ENCODE measurements at regions not wholly inside any gene's neighbourhood (a gene's known extent, or its start where the extent isn't known, plus 50 kb on each side); places are given as distances from the start of the nearest gene placed in this dataset.

DNA sequence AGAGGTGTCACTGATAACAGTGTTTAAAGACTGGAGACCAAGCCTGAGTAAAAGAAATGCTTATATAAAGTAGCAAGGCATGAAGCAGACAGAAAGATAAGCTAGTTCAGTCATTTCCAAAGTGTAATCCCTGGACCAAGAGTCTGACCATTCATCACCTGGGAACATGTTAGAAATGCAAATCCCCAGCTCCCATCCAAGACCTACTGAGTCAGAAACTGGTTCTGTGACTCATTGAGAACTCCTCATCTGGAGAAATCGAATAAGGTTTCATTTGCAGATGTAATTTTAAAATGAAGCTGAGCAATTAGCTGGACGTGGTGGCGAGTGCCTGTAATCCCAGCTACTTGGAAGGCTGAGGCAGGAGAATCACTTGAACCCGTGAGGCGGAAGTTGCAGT lies 473.9 kb upstream of the UBE2E2 start (continued):
- TF ChIP-seq, protein P1, sequence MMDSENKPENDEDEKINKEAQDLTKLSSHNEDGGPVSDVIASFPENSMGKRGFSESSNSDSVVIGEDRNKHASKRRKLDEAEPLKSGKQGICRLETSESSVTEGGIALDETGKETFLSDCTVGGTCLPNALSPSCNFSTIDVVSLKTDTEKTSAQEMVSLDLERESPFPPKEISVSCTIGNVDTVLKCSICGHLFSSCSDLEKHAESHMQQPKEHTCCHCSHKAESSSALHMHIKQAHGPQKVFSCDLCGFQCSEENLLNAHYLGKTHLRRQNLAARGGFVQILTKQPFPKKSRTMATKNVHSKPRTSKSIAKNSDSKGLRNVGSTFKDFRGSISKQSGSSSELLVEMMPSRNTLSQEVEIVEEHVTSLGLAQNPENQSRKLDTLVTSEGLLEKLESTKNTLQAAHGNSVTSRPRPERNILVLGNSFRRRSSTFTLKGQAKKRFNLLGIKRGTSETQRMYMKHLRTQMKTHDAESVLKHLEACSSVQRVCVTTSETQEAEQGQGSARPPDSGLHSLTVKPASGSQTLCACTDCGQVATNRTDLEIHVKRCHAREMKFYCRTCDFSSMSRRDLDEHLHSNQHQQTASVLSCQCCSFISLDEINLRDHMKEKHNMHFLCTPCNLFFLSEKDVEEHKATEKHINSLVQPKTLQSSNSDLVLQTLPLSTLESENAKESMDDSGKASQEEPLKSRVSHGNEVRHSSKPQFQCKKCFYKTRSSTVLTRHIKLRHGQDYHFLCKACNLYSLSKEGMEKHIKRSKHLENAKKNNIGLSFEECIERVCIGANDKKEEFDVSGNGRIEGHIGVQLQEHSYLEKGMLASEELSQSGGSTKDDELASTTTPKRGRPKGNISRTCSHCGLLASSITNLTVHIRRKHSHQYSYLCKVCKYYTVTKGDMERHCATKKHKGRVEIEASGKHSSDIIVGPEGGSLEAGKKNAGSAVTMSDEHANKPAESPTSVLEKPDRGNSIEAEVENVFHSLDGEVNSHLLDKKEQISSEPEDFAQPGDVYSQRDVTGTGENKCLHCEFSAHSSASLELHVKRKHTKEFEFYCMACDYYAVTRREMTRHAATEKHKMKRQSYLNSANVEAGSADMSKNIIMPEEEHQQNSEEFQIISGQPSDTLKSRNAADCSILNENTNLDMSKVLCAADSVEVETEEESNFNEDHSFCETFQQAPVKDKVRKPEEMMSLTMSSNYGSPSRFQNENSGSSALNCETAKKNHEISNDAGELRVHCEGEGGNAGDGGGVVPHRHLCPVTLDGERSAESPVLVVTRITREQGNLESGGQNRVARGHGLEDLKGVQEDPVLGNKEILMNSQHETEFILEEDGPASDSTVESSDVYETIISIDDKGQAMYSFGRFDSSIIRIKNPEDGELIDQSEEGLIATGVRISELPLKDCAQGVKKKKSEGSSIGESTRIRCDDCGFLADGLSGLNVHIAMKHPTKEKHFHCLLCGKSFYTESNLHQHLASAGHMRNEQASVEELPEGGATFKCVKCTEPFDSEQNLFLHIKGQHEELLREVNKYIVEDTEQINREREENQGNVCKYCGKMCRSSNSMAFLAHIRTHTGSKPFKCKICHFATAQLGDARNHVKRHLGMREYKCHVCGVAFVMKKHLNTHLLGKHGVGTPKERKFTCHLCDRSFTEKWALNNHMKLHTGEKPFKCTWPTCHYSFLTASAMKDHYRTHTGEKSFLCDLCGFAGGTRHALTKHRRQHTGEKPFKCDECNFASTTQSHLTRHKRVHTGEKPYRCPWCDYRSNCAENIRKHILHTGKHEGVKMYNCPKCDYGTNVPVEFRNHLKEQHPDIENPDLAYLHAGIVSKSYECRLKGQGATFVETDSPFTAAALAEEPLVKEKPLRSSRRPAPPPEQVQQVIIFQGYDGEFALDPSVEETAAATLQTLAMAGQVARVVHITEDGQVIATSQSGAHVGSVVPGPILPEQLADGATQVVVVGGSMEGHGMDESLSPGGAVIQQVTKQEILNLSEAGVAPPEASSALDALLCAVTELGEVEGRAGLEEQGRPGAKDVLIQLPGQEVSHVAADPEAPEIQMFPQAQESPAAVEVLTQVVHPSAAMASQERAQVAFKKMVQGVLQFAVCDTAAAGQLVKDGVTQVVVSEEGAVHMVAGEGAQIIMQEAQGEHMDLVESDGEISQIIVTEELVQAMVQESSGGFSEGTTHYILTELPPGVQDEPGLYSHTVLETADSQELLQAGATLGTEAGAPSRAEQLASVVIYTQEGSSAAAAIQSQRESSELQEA (IDR thresholded peaks at IDR 0.05; ENCODE audit: low read depth): no peak

DNA sequence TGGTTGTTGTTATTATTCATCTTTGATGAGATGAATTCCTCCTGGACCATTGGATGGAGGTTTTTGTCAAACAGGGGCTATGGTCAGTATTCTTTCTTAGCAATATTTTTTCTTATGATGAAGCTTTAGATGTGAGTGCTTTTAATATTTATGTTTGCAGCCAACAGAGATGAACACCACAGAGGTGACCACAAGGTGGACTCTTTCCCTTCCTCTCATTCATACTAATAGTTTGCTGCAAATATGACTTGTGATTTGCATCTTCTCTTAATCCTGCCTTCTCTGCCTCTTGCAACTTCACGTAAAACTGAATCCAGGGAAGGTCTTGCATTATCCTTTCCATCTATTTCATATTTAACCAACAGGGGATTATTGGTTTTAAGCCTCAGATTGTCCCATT lies 473.1 kb upstream of the UBE2E2 start:
- no peak for FAIRE-seq
- Histone ChIP-seq H3K79me2 (ENCODE audit: control insufficient read depth, insufficient read depth, low read length) (no peaks in the 10 kb centered on the region), H3K27ac (ENCODE audit: extremely low read depth, low read depth, low read length) (no peak overlapping the region), H3K27me3 (ENCODE audit: control insufficient read depth in 2 of 2, insufficient read depth in 2 of 2, low read length in 2 of 2) (no peaks in the 10 kb centered on the region), H3K4me3 (no peak overlapping the region), H3K36me3 (ENCODE audit: control insufficient read depth, insufficient read depth, low read length) (no peaks in the 10 kb centered on the region), H3K4me1 (replicated peaks in 1 of 2; ENCODE audit: control insufficient read depth in 2 of 2, insufficient read depth in 2 of 2, low read length in 2 of 2) (no peaks in the 10 kb centered on the region), H3K9me1 (ENCODE audit: control insufficient read depth, insufficient read depth, low read length) (no peaks in the 10 kb centered on the region), H3K9me3 (replicated peaks; ENCODE audit: control insufficient read depth, insufficient read depth, low read depth, low read length) (no peaks in the 10 kb centered on the region), H3K4me2 (ENCODE audit: insufficient read depth, low read length) (no peak overlapping the region), H2AFZ (ENCODE audit: low read depth, low read length) (no peak overlapping the region), H4K20me1 (replicated peaks; ENCODE audit: control insufficient read depth, insufficient read depth, low read length) (no peaks in the 10 kb centered on the region), H3K9ac (ENCODE audit: insufficient read depth in 1 of 2, low read depth in 2 of 2, low read length in 2 of 2) (no peak overlapping the region)
- ChIA-PET CTCF (ENCODE audit: low intra/inter-chr PET ratio) (no interaction called here), POLR2A (no interaction called here)
- no peak for DNase-seq (ENCODE audit: extremely low read depth in 1 of 4, low spot score in 3 of 4)
- no TSS peak for BruUV-seq (replicated peaks)
- in situ Hi-C loops (cut with MboI): no loop called here
- ATAC-seq: no peak
- intact Hi-C loops (cut with micrococcal nuclease): no loop called here
- 0% methylated on average over 1 of the region's 1 CpG for whole genome bisulfite sequencing (ENCODE audit: insufficient coverage, low coverage, missing lambda C conversion rate)
- TF ChIP-seq KLF10 (CRISPR knock-in tag; IDR thresholded peaks at IDR 0.05) (no peak), RUNX1 (IDR thresholded peaks at IDR 0.05; ENCODE audit: low read depth) (no peak), ZNF668 (CRISPR knock-in tag; IDR thresholded peaks at IDR 0.05) (no peak), CREB1 (IDR thresholded peaks at IDR 0.05) (no peak), CREB1 (CRISPR knock-in tag; IDR thresholded peaks at IDR 0.05) (no peak), HDAC3 (IDR thresholded peaks at IDR 0.05; ENCODE audit: borderline replicate concordance, partially characterized antibody) (no peak), CHD2 (IDR thresholded peaks at IDR 0.05; ENCODE audit: low read depth, low read length) (no peak), JUN (IDR thresholded peaks at IDR 0.05; ENCODE audit: borderline replicate concordance, low read depth, low read length) (no peak), JUN (CRISPR knock-in tag; IDR thresholded peaks at IDR 0.05; ENCODE audit: borderline replicate concordance) (no peak)
- TF ChIP-seq, protein P2, sequence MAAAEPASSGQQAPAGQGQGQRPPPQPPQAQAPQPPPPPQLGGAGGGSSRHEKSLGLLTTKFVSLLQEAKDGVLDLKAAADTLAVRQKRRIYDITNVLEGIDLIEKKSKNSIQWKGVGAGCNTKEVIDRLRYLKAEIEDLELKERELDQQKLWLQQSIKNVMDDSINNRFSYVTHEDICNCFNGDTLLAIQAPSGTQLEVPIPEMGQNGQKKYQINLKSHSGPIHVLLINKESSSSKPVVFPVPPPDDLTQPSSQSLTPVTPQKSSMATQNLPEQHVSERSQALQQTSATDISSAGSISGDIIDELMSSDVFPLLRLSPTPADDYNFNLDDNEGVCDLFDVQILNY (CRISPR knock-in tag; IDR thresholded peaks at IDR 0.05): no peak
- TF ChIP-seq, protein P3, sequence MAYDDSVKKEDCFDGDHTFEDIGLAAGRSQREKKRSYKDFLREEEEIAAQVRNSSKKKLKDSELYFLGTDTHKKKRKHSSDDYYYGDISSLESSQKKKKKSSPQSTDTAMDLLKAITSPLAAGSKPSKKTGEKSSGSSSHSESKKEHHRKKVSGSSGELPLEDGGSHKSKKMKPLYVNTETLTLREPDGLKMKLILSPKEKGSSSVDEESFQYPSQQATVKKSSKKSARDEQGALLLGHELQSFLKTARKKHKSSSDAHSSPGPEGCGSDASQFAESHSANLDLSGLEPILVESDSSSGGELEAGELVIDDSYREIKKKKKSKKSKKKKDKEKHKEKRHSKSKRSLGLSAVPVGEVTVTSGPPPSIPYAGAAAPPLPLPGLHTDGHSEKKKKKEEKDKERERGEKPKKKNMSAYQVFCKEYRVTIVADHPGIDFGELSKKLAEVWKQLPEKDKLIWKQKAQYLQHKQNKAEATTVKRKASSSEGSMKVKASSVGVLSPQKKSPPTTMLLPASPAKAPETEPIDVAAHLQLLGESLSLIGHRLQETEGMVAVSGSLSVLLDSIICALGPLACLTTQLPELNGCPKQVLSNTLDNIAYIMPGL (CRISPR knock-in tag; IDR thresholded peaks at IDR 0.05): no peak
